Natural killer cell treated with Interleukin-12 subunit alpha and Interleukin-12 subunit beta and Interleukin-15 and Interleukin-18, amount 100 ng/mL, for 72 hours (primary cell): ENCODE measurements at regions not wholly inside any gene's neighbourhood (a gene's known extent, or its start where the extent isn't known, plus 50 kb on each side); places are given as distances from the start of the nearest gene placed in this dataset.

Experiments
- ATAC-seq, 2 donors: fragments of 150-1000 bp; cut with Tn5 transposase in 1 of 2; sonication (Bioruptor Pico), chemical (Tn5 transposase) in 1 of 2; 2 replicates each; pipeline ENCODE4 v1.10.0; 2021
- DNase-seq: peaks from one replicate; pipeline ENCODE4 v3.0.0; 2022; ENCODE audit warnings: low spot score
- H3K27ac Mint-ChIP-seq, 2 donors: 1 replicate in 1 of 2; 2 replicates in 1 of 2; pipeline ENCODE4 v1.8.0; 2022; ENCODE audit warnings: mixed read lengths in 2 of 2, mild to moderate bottlenecking in 1 of 2, moderate library complexity in 1 of 2
- H3K27me3 Mint-ChIP-seq, 2 donors: 1 replicate in 1 of 2; 2 replicates in 1 of 2; pipeline ENCODE4 v1.8.0; 2022; ENCODE audit warnings: mixed read lengths in 2 of 2
- H3K36me3 Mint-ChIP-seq: one replicate; pipeline ENCODE4 v1.8.0; 2022; ENCODE audit warnings: mixed read lengths
- H3K4me1 Mint-ChIP-seq, 2 donors: 1 replicate in 1 of 2; 2 replicates in 1 of 2; pipeline ENCODE4 v1.8.0; 2022; ENCODE audit warnings: low read depth in 2 of 2, mixed read lengths in 2 of 2, mild to moderate bottlenecking in 1 of 2
- H3K4me3 Mint-ChIP-seq: one replicate; pipeline ENCODE4 v1.8.0; 2022; ENCODE audit warnings: mixed read lengths
- H3K9me3 Mint-ChIP-seq: 2 replicates; pipeline ENCODE4 v1.8.0; 2022; ENCODE audit warnings: mixed read lengths

- H3K36me3 Mint-ChIP-seq: peaks cover 15% of the 10 kb centered on the region
- H3K4me3 Mint-ChIP-seq: no peak overlapping the region
Measured at GRCh38 chr12:91562476-91562875, 379.9 kb upstream of the DCN start.

GRCh38 chr12:91561958-91562325 lies 379.3 kb upstream of the DCN start:
- H3K9me3 Mint-ChIP-seq: no peaks in the 10 kb centered on the region
- peaks cover 15% of the 10 kb centered on the region for H3K36me3 Mint-ChIP-seq
- no peak for ATAC-seq
- DNase-seq: no peak
- H3K4me3 Mint-ChIP-seq: no peak overlapping the region
- H3K27me3 Mint-ChIP-seq: peaks cover 9 to 18% of the 10 kb centered on the region in 2 donors
- no peak overlapping the region for H3K27ac Mint-ChIP-seq
- H3K4me1 Mint-ChIP-seq: peaks cover 10 to 11% of the 10 kb centered on the region in 2 donors

More at GRCh38 chr12:91562476-91562875, 379.9 kb upstream of the DCN start:
- Mint-ChIP-seq H3K9me3 (no peaks in the 10 kb centered on the region), H3K4me1 (peaks cover 10 to 11% of the 10 kb centered on the region in 2 donors), H3K27ac (no peak overlapping the region), H3K27me3 (peaks cover 8 to 19% of the 10 kb centered on the region in 2 donors)
- DNase-seq (no peak), ATAC-seq (peak in 1 of 2 donors; percentile 62)

GRCh38 chr12:91561301-91561957 lies 378.8 kb upstream of the DCN start:
- Mint-ChIP-seq H3K27ac (no peak overlapping the region), H3K27me3 (peaks cover 9 to 15% of the 10 kb centered on the region in 2 donors), H3K4me3 (no peak overlapping the region), H3K9me3 (no peaks in the 10 kb centered on the region), H3K4me1 (peaks cover 10 to 11% of the 10 kb centered on the region in 2 donors), H3K36me3 (peaks cover 15% of the 10 kb centered on the region)
- DNase-seq (no peak), ATAC-seq (no peak)

DNA sequence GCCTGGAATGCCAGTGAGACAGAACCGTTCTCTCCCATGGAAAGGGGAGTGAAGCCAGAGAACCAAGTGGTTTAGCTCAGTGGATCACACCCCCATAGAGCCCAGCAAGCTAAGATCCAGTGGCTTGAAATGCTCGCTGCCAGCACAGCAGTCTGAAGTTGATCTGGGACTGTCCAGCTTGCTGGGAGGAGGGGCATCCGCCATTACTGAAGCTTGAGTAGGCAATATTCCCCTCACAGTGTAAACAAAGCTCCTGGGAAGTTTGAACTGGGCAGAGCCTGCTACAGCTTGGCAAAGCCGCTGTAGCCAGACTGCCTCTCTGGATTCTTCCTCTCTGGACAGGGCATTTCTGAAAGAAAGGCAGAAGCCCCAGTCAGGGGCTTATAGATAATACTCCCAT lies 374.3 kb upstream of the DCN start:
- Mint-ChIP-seq H3K4me3 (no peak overlapping the region), H3K36me3 (peaks cover 15% of the 10 kb centered on the region), H3K27me3 (peaks cover 21 to 27% of the 10 kb centered on the region in 2 donors), H3K9me3 (no peaks in the 10 kb centered on the region), H3K4me1 (peaks cover under 1 to 1% of the 10 kb centered on the region in 2 donors), H3K27ac (no peak overlapping the region)
- DNase-seq: no peak
- no peak for ATAC-seq

- Mint-ChIP-seq H3K27me3 (peaks cover 23 to 32% of the 10 kb centered on the region in 2 donors), H3K27ac (no peak overlapping the region), H3K4me3 (no peak overlapping the region), H3K9me3 (no peaks in the 10 kb centered on the region), H3K36me3 (peaks cover 15% of the 10 kb centered on the region), H3K4me1 (no peaks in the 10 kb centered on the region)
- no peak for DNase-seq
- ATAC-seq: no peak
Measured at GRCh38 chr12:91555436-91556415, 373.1 kb upstream of the DCN start.

- Mint-ChIP-seq H3K4me3 (no peak overlapping the region), H3K36me3 (no peaks in the 10 kb centered on the region), H3K4me1 (no peaks in the 10 kb centered on the region), H3K27me3 (peaks cover 21 to 39% of the 10 kb centered on the region in 2 donors), H3K9me3 (no peaks in the 10 kb centered on the region), H3K27ac (no peak overlapping the region)
- ATAC-seq (no peak), DNase-seq (no peak)
Measured at GRCh38 chr12:91551927-91552326, 369.3 kb upstream of the DCN start.

DNA sequence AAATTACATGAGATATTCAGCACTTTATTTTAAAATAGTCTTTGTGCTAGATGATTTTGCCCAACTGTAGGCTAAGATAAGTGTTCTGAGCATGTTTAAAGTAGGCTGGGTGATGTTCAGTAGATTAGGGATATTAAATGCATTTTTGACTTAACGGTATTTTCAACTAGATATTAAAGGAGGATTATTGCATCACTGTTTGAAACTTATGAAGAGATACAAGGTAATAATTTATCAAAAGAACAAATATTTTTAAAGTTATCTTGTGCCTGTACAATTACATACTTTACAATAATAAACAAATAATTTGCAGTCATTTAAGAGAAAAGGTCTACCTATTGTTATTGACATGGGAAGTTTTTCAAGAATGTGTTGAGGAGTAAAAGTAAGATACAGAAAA lies 368.6 kb upstream of the DCN start:
- ATAC-seq: no peak
- peaks cover under 1% of the 10 kb centered on the region for H3K36me3 Mint-ChIP-seq
- no peak overlapping the region for H3K4me3 Mint-ChIP-seq
- H3K27me3 Mint-ChIP-seq: peaks cover 25 to 41% of the 10 kb centered on the region in 2 donors
- no peaks in the 10 kb centered on the region for H3K4me1 Mint-ChIP-seq
- DNase-seq: no peak
- no peak overlapping the region for H3K27ac Mint-ChIP-seq
- H3K9me3 Mint-ChIP-seq: peaks cover 4% of the 10 kb centered on the region

GRCh38 chr12:91542666-91543065 lies 360.0 kb upstream of the DCN start:
- H3K4me1 Mint-ChIP-seq: no peaks in the 10 kb centered on the region
- H3K9me3 Mint-ChIP-seq: peaks cover 5% of the 10 kb centered on the region
- ATAC-seq (no peak), DNase-seq (no peak)
- no peak overlapping the region for H3K27ac Mint-ChIP-seq
- peaks cover 22 to 32% of the 10 kb centered on the region in 2 donors for H3K27me3 Mint-ChIP-seq
- peaks cover 5% of the 10 kb centered on the region for H3K36me3 Mint-ChIP-seq
- H3K4me3 Mint-ChIP-seq: no peak overlapping the region

- H3K27me3 Mint-ChIP-seq: peaks cover 19 to 31% of the 10 kb centered on the region in 2 donors
Measured at GRCh38 chr12:91542067-91542466, 359.4 kb upstream of the DCN start.

GRCh38 chr12:91538418-91538817 lies 355.8 kb upstream of the DCN start:
- Mint-ChIP-seq H3K4me3 (no peak overlapping the region), H3K4me1 (no peaks in the 10 kb centered on the region), H3K9me3 (no peaks in the 10 kb centered on the region), H3K27ac (no peak overlapping the region), H3K27me3 (peaks cover 11 to 30% of the 10 kb centered on the region in 2 donors), H3K36me3 (peaks cover 11% of the 10 kb centered on the region)
- DNase-seq: no peak
- no peak for ATAC-seq

More at GRCh38 chr12:91542067-91542466, 359.4 kb upstream of the DCN start:
- peaks cover 5% of the 10 kb centered on the region for H3K36me3 Mint-ChIP-seq
- no peaks in the 10 kb centered on the region for H3K4me1 Mint-ChIP-seq
- DNase-seq (no peak), ATAC-seq (no peak)
- no peak overlapping the region for H3K27ac Mint-ChIP-seq
- peaks cover 5% of the 10 kb centered on the region for H3K9me3 Mint-ChIP-seq
- H3K4me3 Mint-ChIP-seq: no peak overlapping the region

GRCh38 chr12:91533366-91533765 lies 350.7 kb upstream of the DCN start:
- no peak for ATAC-seq
- Mint-ChIP-seq H3K36me3 (peaks cover 11% of the 10 kb centered on the region), H3K27ac (no peak overlapping the region), H3K4me1 (no peaks in the 10 kb centered on the region), H3K4me3 (no peak overlapping the region), H3K9me3 (no peaks in the 10 kb centered on the region), H3K27me3 (peaks cover 8 to 16% of the 10 kb centered on the region in 2 donors)
- no peak for DNase-seq

GRCh38 chr12:91529829-91530228 lies 347.2 kb upstream of the DCN start:
- Mint-ChIP-seq H3K4me3 (no peak overlapping the region), H3K27ac (no peak overlapping the region), H3K27me3 (peaks cover 3 to 9% of the 10 kb centered on the region in 2 donors), H3K4me1 (no peaks in the 10 kb centered on the region), H3K36me3 (peaks cover 8% of the 10 kb centered on the region), H3K9me3 (no peaks in the 10 kb centered on the region)
- DNase-seq: no peak
- ATAC-seq: no peak

DNA sequence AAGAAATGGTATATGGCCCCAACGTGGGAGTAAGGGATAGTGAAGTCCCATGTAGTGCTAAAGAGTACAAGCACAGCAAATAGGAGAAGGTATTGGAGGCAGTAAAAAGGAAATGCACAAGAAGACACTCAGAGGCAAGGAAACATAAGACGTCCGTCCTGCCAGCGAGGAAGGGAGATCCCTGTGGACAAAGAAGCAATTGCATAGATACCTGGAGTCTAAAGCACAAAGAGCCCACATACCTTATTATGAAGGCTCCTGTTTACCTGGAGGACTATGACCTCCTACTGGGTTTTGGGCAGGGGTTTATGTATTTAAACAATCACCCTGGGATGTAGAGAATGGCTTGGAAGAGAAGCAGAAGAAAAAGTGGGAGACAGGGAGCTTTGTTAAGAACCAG lies 341.2 kb upstream of the DCN start:
- H3K27me3 Mint-ChIP-seq: peaks cover 10 to 14% of the 10 kb centered on the region in 2 donors
- H3K4me1 Mint-ChIP-seq: no peaks in the 10 kb centered on the region
- H3K36me3 Mint-ChIP-seq: no peaks in the 10 kb centered on the region
- H3K9me3 Mint-ChIP-seq: no peaks in the 10 kb centered on the region
- no peak overlapping the region for H3K27ac Mint-ChIP-seq
- DNase-seq: no peak
- H3K4me3 Mint-ChIP-seq: no peak overlapping the region
- ATAC-seq: no peak

- DNase-seq (no peak), ATAC-seq (no peak)
- Mint-ChIP-seq H3K9me3 (peaks cover 4% of the 10 kb centered on the region), H3K4me1 (no peaks in the 10 kb centered on the region), H3K27me3 (peaks cover 25 to 48% of the 10 kb centered on the region in 2 donors), H3K27ac (no peak overlapping the region), H3K4me3 (no peak overlapping the region), H3K36me3 (no peaks in the 10 kb centered on the region)
Measured at GRCh38 chr12:91516695-91517047, 334.1 kb upstream of the DCN start.
